ENCODE measurements at regions not wholly inside any gene's neighbourhood (a gene's known extent, or its start where the extent isn't known, plus 50 kb on each side); places are given as distances from the start of the nearest gene placed in this dataset.

- TF ChIP-seq RAD21 (IDR thresholded peaks at IDR 0.05; ENCODE audit: insufficient read depth, low read depth, low read length) (no peak), YY1 (IDR thresholded peaks at IDR 0.05; ENCODE audit: low read depth, low read length) (no peak), BHLHE40 (IDR thresholded peaks at IDR 0.05; ENCODE audit: borderline replicate concordance in 1 of 2, low read depth in 2 of 2, low read length in 1 of 2) (no peak)
These were observed 80.9 kb downstream of the BARX1 start for GRCh38 chr9:93874242-93874641.
